PFSK-1 (cell line): ENCODE measurements at regions not wholly inside any gene's neighbourhood (a gene's known extent, or its start where the extent isn't known, plus 50 kb on each side); places are given as distances from the start of the nearest gene placed in this dataset.

Experiments used
- SIN3A ChIP-seq: IDR thresholded peaks from 2 replicates; pipeline ENCODE4 v1.6.1; 2012; ENCODE audit warnings: mild to moderate bottlenecking, low read length, moderate library complexity, borderline replicate concordance; ENCODE audit not compliant: insufficient read depth
- TAF1 ChIP-seq: IDR thresholded peaks from 2 replicates; pipeline ENCODE4 v1.6.1; 2012; ENCODE audit warnings: low read length, control low read depth, borderline replicate concordance; ENCODE audit not compliant: insufficient read depth
- TF ChIP-seq, protein P1 (sequence below), 2 experiments: IDR thresholded peaks; 2 replicates each; pipeline versions ENCODE4 v1.6.1 to v1.8.0; 2011 to 2012; ENCODE audit warnings: low read depth in 2 of 2, low read length in 2 of 2, control low read depth in 1 of 2, inconsistent platforms in 1 of 2, mild to moderate bottlenecking in 1 of 2, moderate library complexity in 1 of 2; ENCODE audit not compliant: insufficient read depth in 1 of 2

DNA sequence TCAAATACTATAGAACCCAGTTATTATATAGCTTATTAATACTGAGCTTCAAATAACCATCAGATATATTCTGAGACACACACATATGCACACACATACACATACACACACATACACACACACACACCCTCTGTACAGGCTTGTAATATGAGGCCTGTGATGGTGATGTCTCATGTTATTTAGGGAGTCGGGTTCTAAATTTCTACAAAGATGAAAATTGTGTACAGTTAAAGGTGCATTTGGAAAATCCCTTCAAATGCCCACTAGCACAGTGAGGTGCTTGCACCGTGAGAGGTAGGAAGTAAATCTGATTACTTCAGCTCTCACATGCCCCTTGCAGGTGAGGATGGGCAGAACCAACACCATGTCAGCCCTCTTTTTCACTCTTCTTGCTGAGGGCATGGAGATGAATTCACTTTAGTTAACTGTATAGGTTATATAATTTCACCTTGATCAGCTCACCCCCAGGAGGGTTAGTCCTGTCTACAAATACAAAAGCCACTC lies 294.5 kb upstream of the PROK2 start:
- TF ChIP-seq, protein P1, sequence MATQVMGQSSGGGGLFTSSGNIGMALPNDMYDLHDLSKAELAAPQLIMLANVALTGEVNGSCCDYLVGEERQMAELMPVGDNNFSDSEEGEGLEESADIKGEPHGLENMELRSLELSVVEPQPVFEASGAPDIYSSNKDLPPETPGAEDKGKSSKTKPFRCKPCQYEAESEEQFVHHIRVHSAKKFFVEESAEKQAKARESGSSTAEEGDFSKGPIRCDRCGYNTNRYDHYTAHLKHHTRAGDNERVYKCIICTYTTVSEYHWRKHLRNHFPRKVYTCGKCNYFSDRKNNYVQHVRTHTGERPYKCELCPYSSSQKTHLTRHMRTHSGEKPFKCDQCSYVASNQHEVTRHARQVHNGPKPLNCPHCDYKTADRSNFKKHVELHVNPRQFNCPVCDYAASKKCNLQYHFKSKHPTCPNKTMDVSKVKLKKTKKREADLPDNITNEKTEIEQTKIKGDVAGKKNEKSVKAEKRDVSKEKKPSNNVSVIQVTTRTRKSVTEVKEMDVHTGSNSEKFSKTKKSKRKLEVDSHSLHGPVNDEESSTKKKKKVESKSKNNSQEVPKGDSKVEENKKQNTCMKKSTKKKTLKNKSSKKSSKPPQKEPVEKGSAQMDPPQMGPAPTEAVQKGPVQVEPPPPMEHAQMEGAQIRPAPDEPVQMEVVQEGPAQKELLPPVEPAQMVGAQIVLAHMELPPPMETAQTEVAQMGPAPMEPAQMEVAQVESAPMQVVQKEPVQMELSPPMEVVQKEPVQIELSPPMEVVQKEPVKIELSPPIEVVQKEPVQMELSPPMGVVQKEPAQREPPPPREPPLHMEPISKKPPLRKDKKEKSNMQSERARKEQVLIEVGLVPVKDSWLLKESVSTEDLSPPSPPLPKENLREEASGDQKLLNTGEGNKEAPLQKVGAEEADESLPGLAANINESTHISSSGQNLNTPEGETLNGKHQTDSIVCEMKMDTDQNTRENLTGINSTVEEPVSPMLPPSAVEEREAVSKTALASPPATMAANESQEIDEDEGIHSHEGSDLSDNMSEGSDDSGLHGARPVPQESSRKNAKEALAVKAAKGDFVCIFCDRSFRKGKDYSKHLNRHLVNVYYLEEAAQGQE (IDR thresholded peaks at IDR 0.05; ENCODE audit: insufficient read depth in 1 of 2, low read depth in 2 of 2, low read length in 2 of 2): no peak
- no peak for TF ChIP-seq SIN3A
- TF ChIP-seq TAF1: no peak
